Sciatic nerve (tissue), 2 donors: ENCODE measurements at regions not wholly inside any gene's neighbourhood (a gene's known extent, or its start where the extent isn't known, plus 50 kb on each side); places are given as distances from the start of the nearest gene placed in this dataset.
"Not testable (repeated sequence)": the region's sequence is repeated elsewhere in the genome, so short reads cannot be mapped to it uniquely, and the experiment has no call there.

Experiments
- ATAC-seq: fragments of 200-7000 bp; cut with Tn5 transposase; one replicate; pipeline ENCODE4 v1.9.1; 2020; ENCODE audit warnings: mild to moderate bottlenecking, moderate library complexity
- DNase-seq: peaks from one replicate; pipeline ENCODE4 v3.0.0-alpha.2; 2020; ENCODE audit warnings: low spot score
- intact Hi-C: fragments of 100-400 bp; cut with DNase I; formaldehyde crosslinking; loops from one replicate; pipeline ENCODE4 v1.14.2; 2022
- donor health status: DM: no; HTN: no; CAD: no.
- donor health status: DM: no; HTN: no; CAD: no.

GRCh38 chr5:13189532-13189931 is 755.0 kb downstream of the DNAH5 start:
- intact Hi-C loops, result no loop called here
- no peak for DNase-seq
- no peak for ATAC-seq

DNA sequence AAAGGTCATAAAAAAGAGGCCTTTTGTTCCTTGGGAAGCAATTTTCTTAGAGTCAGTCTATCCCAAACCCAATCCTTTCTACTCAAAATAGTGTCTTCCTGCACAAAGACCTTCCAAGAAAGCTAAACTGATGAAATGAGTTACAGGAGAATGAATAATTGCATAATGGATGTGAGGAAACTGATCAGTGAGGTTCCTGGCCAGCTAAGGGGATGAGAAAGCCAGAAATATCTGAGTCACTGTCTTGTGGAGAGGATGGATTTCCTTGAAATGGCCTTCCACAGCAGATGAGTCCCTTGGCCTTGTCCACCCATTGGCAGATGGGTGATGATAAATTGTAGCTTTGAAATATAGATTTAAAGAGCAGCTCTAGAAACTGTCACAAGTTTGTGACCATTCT is 756.1 kb downstream of the DNAH5 start:
- ATAC-seq, result peak; percentile 83
- intact Hi-C loops, result no loop called here
- DNase-seq, result no peak

GRCh38 chr5:13187186-13187585 is 757.3 kb downstream of the DNAH5 start:
- no peak for ATAC-seq
- intact Hi-C loops, result no loop called here
- DNase-seq, result no peak

DNA sequence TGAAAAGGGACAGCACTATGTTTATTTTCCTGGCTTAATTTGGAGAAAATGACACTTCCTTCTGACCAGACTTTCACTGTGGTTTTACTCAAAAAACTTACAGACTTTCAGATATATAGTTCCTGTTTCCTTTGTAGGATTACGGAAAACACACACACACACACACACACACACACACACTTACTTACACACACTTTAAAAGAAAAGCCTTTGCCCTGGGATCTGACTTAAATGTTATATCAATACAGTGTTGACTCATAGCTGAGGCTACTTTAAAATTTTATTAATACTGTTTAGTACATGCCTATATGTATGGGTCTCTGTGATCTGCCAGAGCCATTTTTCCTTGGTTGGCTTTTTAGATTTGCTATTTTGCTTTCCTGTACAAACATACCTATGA is 758.3 kb downstream of the DNAH5 start:
- intact Hi-C loops, result no loop called here
- ATAC-seq (no peak), DNase-seq (no peak)

GRCh38 chr5:13179407-13180087 is 764.9 kb downstream of the DNAH5 start:
- intact Hi-C loops, result loop anchor here (5.0 kb wide), 1 partner anchor 438 kb away; no protein-coding TSS in a partner anchor
- DNase-seq (no peak), ATAC-seq (no peak)

GRCh38 chr5:13143630-13144029 is 800.9 kb downstream of the DNAH5 start:
- intact Hi-C loops, result no loop called here
- DNase-seq (no peak), ATAC-seq (no peak)

DNA sequence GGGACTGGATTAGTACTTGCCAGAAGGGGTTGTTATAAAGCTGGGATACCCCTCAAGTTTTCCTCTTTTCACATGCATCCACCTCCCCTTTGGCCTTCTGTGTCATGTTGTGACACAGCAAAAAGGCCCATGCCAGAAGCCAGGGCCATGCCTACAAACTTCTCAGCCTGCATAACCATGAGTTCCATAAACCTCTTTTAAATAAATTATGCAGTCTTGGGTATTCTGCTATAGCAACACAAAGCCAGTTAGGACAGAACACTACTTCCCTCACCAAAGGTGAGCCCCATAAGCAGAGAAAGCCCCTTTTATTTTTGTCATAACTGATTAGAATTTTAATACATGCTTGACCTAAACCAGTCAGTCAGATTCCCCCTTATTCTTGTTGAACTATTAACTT is 801.3 kb downstream of the DNAH5 start:
- intact Hi-C loops, result no loop called here
- DNase-seq (no peak), ATAC-seq (no peak)

- DNase-seq (no peak), ATAC-seq (no peak)
- intact Hi-C loops, result no loop called here
These were observed 810.5 kb downstream of the DNAH5 start for GRCh38 chr5:13133951-13134350.

DNA sequence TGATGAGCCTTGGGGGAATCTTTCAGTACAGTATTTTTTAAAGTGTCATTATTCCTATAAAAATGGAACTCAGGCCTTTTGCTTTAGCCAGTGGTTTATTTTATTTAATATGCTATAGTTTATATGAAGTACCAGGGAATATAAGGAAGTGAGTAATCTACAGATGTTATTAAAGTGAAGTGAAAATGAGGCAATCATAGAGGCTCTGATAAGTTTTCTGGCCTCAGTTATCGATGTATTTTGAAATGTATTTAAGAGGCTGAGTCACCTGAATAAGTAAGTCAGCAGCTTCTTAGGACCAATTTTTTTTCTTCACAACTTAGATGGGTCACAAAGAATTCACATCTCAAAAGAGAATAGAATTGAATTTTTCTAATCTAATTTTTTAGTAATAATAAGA is 829.0 kb downstream of the DNAH5 start:
- ATAC-seq (no peak), DNase-seq (no peak)
- intact Hi-C loops, result no loop called here

- ATAC-seq (no peak), DNase-seq (no peak)
- intact Hi-C loops, result no loop called here
These were observed 836.2 kb downstream of the DNAH5 start for GRCh38 chr5:13108265-13108664.

GRCh38 chr5:13107537-13107936 is 837.0 kb downstream of the DNAH5 start:
- intact Hi-C loops, result no loop called here
- no peak for ATAC-seq
- DNase-seq, result no peak

DNA sequence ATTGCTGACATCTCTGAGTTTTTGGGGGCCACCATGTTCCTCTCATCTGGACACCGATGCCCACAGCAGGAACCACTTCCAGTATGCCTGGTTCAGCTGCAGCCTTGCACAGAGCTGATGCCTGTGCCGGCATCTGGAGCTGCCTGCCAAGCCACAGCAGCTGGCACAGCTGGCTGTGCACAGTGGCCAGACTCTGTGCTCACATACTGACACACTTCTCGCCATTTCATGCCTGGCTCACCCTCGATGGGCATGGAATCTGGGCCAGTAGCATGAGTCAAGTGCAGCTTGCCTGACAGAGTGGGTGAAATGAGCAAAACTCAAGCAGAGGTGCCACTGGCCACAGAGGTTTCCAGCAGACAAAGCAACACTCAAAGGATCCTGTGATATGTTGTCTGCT is 863.4 kb downstream of the DNAH5 start:
- DNase-seq, result no peak
- ATAC-seq, result no peak

GRCh38 chr5:13072936-13073335 is 871.6 kb downstream of the DNAH5 start:
- intact Hi-C loops, DNase-seq, ATAC-seq: not testable (repeated sequence)

More for the DNA sequence above, 863.4 kb downstream of the DNAH5 start:
- intact Hi-C loops, result no loop called here

DNA sequence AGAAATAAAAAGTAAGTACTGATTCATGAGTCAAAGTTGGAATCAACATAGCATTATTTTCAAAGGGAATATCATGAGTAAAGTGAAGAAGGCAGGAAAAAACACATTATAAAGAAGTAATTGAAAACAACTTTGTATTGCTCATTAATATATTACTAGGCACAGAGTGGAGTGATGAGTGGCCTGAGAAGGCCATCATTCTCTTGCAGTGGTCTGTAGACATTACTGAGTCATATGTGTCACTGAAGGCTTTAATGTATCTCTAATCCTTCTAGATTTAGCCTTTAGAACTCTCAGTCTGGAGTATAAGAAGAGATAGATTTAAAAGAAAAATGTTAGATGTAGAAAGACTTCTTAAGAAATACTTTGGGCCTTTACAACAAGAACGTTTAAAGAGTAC is 881.4 kb downstream of the DNAH5 start:
- no peak for DNase-seq
- intact Hi-C loops, result no loop called here
- no peak for ATAC-seq

DNA sequence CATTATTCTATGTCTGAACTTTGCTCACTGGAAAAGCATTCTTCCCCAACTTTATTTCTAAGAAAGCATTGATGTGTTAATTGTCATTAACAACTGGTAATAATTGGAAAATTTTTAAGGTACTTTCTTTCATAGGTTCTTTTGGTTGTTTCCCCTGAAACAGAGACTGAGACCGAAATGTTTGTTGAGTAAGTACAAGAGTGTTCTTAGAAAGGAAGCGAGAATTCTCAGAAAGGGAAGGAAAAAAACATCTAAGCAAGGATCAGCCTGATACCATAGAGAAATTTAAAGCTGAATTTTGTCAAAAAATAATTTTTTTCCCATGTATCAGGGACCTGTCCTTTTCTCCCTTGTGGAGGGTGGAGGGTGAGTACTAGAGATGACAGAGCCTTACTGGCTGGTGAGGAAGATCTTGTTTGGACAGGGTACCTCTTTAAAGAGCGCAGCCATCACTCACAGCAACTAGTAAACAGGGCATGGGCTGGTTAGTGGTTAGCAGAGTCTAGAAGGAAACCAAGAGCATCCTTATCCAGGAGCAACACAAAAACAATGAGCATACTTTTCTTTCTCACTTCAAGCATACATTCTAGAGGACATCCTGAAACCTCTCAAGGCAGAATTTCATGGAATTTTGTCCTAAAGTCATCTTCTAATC is 898.5 kb downstream of the DNAH5 start:
- no peak for ATAC-seq
- no peak for DNase-seq
- intact Hi-C loops, result no loop called here

DNA sequence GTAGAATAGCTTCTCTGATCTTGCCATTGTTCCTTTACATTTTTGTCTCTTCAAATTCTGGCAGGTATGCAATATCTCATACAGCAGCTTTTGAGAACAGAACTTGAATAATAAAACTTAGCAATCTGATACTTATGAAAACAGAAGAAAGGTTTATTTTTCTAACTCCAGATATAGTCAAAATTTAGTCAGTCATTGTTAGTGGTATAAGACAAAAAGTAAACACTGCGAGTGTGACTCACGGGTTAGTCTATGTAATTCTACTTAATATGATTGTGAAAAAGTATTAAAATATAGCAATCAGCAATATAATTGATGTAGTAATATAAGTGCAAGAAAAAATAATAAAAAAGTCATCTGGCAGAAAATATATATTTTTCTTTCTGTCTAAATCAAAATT is 910.4 kb downstream of the DNAH5 start:
- intact Hi-C loops, result no loop called here
- ATAC-seq (no peak), DNase-seq (no peak)

DNA sequence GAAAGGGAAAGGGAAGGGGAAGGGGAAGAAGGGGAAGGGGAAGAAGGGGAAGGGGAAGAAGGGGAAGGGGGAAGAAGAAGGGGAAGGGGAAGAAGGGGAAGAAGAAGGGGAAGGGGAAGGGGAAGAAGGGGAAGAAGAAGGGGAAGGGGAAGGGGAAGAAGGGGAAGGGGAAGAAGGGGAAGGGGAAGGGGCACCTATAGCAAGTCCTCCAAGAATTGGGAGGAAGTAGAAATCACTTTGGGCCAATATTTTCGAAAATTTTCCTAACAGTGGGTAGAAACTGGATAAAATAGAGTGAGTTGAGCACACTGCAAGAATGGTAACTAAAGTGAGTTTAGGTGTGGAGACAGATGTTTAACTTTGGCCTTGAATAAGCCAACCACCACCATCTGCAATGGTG is 915.3 kb downstream of the DNAH5 start:
- DNase-seq, result no peak
- intact Hi-C loops, result no loop called here

GRCh38 chr5:13027874-13028273 is 916.6 kb downstream of the DNAH5 start:
- no peak for ATAC-seq
- intact Hi-C loops, result no loop called here
- no peak for DNase-seq

More for the DNA sequence above, 915.3 kb downstream of the DNAH5 start:
- ATAC-seq, result no peak

GRCh38 chr5:13019729-13020128 is 924.8 kb downstream of the DNAH5 start:
- no peak for DNase-seq
- no peak for ATAC-seq
- intact Hi-C loops, result no loop called here

GRCh38 chr5:13003457-13003856 is 941.0 kb downstream of the DNAH5 start:
- DNase-seq, result no peak
- intact Hi-C loops, result no loop called here
- ATAC-seq, result no peak

GRCh38 chr5:12999667-13000066 is 944.8 kb downstream of the DNAH5 start:
- DNase-seq (no peak), ATAC-seq (no peak)
- intact Hi-C loops, result no loop called here
